Body of pancreas (tissue), 4 donors: ENCODE measurements at regions not wholly inside any gene's neighbourhood (a gene's known extent, or its start where the extent isn't known, plus 50 kb on each side); places are given as distances from the start of the nearest gene placed in this dataset.

ENCODE experiments used
- CTCF ChIP-seq, 7 experiments: fragments of 450-650 bp in 4 of 7; fragments of 200-600 bp in 3 of 7; sonication (generic) in 3 of 7; IDR thresholded peaks; one replicate each; pipeline ENCODE4 v1.5.1; 2016 to 2019; ENCODE audit warnings: antibody characterized with exemption in 7 of 7
- POLR2A ChIP-seq, 3 donors: fragments of 450-650 bp; IDR thresholded peaks; one replicate each; pipeline ENCODE4 v1.6.1; 2016; ENCODE audit warnings: antibody characterized with exemption in 3 of 3, mild to moderate bottlenecking in 2 of 3

GRCh38 chr17:47063475-47063874 is 84.4 kb upstream of the RPRML start:
- TF ChIP-seq CTCF (IDR thresholded peaks at IDR 0.05): no peak
- TF ChIP-seq POLR2A (IDR thresholded peaks at IDR 0.05): no peak
